ENCODE measurements at regions not wholly inside any gene's neighbourhood (a gene's known extent, or its start where the extent isn't known, plus 50 kb on each side); places are given as distances from the start of the nearest gene placed in this dataset.

GRCh38 chr11:116692318-116693101 is 80.3 kb downstream of the BUD13 start:
- TF ChIP-seq CTCF (IDR thresholded peaks at IDR 0.05) (no peak), POLR2A (IDR thresholded peaks at IDR 0.05) (no peak)

Measured in esophagus squamous epithelium (tissue), 4 donors.